Glutamatergic neuron (in vitro differentiated cells): ENCODE measurements at regions not wholly inside any gene's neighbourhood (a gene's known extent, or its start where the extent isn't known, plus 50 kb on each side); places are given as distances from the start of the nearest gene placed in this dataset.

ENCODE experiments used
- DNase-seq: peaks from one replicate; pipeline ENCODE4 v3.0.0; 2022
- H3K27ac Mint-ChIP-seq: one replicate; pipeline ENCODE4 v1.8.0; 2020; ENCODE audit warnings: mild to moderate bottlenecking, mixed read lengths, inconsistent platforms; ENCODE audit not compliant: unreplicated experiment
- H3K27me3 Mint-ChIP-seq: one replicate; pipeline ENCODE4 v1.8.0; 2020; ENCODE audit warnings: mild to moderate bottlenecking, moderate library complexity, mixed read lengths, inconsistent platforms; ENCODE audit not compliant: unreplicated experiment
- H3K36me3 Mint-ChIP-seq: one replicate; pipeline ENCODE4 v1.8.0; 2020; ENCODE audit warnings: mild to moderate bottlenecking, mixed read lengths, inconsistent platforms; ENCODE audit not compliant: unreplicated experiment
- H3K4me1 Mint-ChIP-seq: one replicate; pipeline ENCODE4 v1.8.0; 2020; ENCODE audit warnings: mild to moderate bottlenecking, low read depth, mixed read lengths, inconsistent platforms; ENCODE audit not compliant: unreplicated experiment
- H3K4me3 Mint-ChIP-seq: one replicate; pipeline ENCODE4 v1.8.0; 2020; ENCODE audit warnings: mild to moderate bottlenecking, mixed read lengths, inconsistent platforms; ENCODE audit not compliant: unreplicated experiment
- H3K9me3 Mint-ChIP-seq: one replicate; pipeline ENCODE4 v1.8.0; 2020; ENCODE audit warnings: mild to moderate bottlenecking, moderate library complexity, mixed read lengths, inconsistent platforms; ENCODE audit not compliant: unreplicated experiment
- TF ChIP-seq, protein P1 (sequence below): fragments of 200-600 bp; sonication (generic); IDR thresholded peaks from one replicate; pipeline ENCODE4 v1.5.0; 2021; ENCODE audit not compliant: partially characterized antibody, unreplicated experiment

DNA sequence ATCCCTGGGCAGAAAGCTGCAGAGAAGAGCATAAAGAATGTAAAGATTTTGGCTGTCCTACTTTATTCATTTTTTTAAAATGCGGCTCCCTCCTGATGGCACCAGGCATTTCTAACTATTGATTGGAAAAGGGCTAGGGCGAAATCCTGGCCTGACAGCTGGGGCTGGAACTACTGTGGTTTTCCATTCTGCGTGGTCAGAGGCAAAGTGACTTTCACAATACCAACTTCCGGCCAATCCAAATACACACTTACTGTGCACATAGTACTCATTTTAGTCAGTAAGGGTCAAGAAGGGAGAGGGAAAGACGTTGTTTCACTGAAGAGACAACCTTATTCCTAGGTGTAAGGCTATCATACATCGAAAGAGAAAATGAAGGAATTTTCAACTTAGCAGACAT is 113.8 kb upstream of the PMFBP1 start:
- peaks cover 5% of the 10 kb centered on the region for H3K27me3 Mint-ChIP-seq
- H3K36me3 Mint-ChIP-seq = no peaks in the 10 kb centered on the region
- no peak for DNase-seq
- H3K9me3 Mint-ChIP-seq = peaks cover 4% of the 10 kb centered on the region
- peak overlapping the region; percentile 91 for H3K27ac Mint-ChIP-seq
- TF ChIP-seq, protein P1, sequence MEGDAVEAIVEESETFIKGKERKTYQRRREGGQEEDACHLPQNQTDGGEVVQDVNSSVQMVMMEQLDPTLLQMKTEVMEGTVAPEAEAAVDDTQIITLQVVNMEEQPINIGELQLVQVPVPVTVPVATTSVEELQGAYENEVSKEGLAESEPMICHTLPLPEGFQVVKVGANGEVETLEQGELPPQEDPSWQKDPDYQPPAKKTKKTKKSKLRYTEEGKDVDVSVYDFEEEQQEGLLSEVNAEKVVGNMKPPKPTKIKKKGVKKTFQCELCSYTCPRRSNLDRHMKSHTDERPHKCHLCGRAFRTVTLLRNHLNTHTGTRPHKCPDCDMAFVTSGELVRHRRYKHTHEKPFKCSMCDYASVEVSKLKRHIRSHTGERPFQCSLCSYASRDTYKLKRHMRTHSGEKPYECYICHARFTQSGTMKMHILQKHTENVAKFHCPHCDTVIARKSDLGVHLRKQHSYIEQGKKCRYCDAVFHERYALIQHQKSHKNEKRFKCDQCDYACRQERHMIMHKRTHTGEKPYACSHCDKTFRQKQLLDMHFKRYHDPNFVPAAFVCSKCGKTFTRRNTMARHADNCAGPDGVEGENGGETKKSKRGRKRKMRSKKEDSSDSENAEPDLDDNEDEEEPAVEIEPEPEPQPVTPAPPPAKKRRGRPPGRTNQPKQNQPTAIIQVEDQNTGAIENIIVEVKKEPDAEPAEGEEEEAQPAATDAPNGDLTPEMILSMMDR = no peak
- peak overlapping the region; percentile 64 for H3K4me3 Mint-ChIP-seq
- H3K4me1 Mint-ChIP-seq = peaks cover 27% of the 10 kb centered on the region

DNA sequence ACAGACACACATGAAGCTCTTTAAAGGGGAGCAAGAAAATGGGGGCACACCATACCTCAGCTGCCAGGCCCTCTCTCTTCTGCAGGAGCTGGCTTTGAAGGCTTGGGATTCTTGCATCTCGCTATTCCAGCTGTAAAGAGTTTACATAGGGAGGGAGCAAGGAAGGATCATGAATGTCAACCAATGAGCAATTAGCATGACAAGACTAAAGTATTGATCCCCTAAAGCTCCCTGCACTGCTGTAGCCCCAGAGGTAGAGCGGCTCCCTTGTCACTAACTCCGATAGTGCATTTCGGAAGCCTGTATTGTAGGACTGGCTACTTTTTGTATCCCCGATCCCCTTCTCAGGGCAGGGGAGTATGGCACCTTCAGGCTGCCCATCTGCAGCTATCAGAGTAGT is 113.4 kb upstream of the PMFBP1 start:
- Mint-ChIP-seq H3K36me3 (no peaks in the 10 kb centered on the region), H3K4me3 (peak overlapping the region; percentile 77), H3K4me1 (peaks cover 27% of the 10 kb centered on the region), H3K9me3 (peaks cover 4% of the 10 kb centered on the region), H3K27me3 (peaks cover 5% of the 10 kb centered on the region), H3K27ac (peak overlapping the region; percentile 91)
- DNase-seq = no peak
- TF ChIP-seq, protein P1 = no peak

DNA sequence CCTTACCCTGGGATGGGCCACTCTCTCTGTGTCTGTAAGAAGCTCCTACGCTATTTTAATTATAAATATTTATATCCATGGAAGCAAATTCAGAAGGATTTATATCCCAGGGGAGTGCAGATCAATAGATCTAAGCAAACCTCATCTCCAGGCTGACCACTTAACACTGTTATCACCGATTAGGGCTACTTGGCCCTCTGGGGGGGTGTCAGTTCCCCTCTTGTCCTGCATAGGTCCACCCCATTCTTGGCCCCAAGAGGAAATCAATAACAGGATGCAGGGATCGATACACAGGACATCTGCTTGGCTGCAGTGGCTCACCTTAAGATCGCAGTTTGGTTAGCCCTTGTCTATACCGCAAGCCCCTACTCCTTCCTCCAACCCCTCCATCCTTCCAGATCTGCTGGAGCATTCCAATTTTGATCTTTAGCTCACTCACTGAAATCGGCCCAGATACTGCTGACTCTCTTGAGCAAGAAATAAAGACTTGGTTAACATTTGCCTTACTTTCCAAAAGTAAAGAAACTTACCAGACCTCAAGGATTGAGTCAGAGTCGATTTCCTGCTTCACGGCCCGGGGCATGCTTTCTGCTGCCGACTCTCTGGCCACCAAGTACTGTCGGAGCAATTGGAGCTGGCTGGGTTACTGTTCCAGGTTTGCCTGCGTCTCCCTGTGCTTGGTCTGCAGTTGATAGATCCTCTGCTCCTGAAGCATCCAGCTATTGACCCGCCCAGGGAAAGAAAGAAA is 112.3 kb upstream of the PMFBP1 start:
- peak; percentile 59 for DNase-seq
- Mint-ChIP-seq H3K9me3 (peaks cover 4% of the 10 kb centered on the region), H3K27ac (peak overlapping the region; percentile 91), H3K4me1 (peaks cover 27% of the 10 kb centered on the region), H3K36me3 (no peaks in the 10 kb centered on the region), H3K27me3 (peaks cover 5% of the 10 kb centered on the region), H3K4me3 (peak overlapping the region; percentile 77)
- TF ChIP-seq, protein P1 = no peak

DNA sequence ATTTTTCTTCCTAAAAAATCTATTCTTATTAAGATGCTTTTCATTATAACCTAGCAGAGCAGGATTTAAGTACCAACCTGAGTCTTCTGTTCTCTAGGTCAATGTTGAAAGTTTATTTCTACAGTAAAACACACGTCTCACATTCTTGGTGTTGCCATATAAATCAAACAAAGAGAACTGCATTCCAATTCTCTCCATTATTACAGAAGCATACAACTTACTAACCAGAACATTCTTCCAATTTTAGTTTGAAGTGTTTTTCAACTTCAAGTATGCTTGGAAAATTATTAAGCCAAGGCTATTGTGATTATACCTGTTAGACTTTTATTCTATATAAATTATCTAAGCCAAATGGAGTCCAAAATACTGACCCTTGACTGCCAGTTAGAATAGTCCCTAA is 110.4 kb upstream of the PMFBP1 start:
- DNase-seq = no peak
- Mint-ChIP-seq H3K27ac (no peak overlapping the region), H3K27me3 (peaks cover 5% of the 10 kb centered on the region), H3K9me3 (peaks cover 4% of the 10 kb centered on the region), H3K4me1 (peaks cover 27% of the 10 kb centered on the region), H3K4me3 (peak overlapping the region; percentile 45), H3K36me3 (no peaks in the 10 kb centered on the region)
- TF ChIP-seq, protein P1 = no peak

DNA sequence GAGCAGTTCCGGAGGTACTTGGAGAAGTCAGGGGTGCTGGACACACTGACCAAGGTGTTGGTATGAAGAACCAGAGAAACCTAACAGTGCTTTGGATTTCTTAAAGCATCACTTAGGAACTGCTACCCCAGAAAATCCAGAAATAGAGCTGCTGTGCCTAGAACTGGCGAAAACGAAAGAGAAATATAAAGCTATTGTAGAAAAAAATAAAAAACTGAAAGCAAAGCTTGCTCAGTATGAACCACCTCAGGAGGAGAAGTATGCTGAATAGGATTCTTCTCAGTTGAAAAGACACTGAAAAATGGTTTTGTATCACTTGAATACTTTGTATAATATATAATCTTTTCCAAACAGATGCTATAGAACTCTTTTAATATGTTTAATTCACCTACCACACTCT is 106.3 kb upstream of the PMFBP1 start:
- Mint-ChIP-seq H3K27me3 (no peaks in the 10 kb centered on the region), H3K4me1 (peaks cover 4% of the 10 kb centered on the region), H3K9me3 (no peaks in the 10 kb centered on the region)

More for the DNA sequence above, 106.3 kb upstream of the PMFBP1 start:
- Mint-ChIP-seq H3K27ac (no peak overlapping the region), H3K36me3 (no peaks in the 10 kb centered on the region), H3K4me3 (no peak overlapping the region)
- TF ChIP-seq, protein P1 = no peak
- DNase-seq = no peak
